ENCODE measurements at regions not wholly inside any gene's neighbourhood (a gene's known extent, or its start where the extent isn't known, plus 50 kb on each side); places are given as distances from the start of the nearest gene placed in this dataset.

DNA sequence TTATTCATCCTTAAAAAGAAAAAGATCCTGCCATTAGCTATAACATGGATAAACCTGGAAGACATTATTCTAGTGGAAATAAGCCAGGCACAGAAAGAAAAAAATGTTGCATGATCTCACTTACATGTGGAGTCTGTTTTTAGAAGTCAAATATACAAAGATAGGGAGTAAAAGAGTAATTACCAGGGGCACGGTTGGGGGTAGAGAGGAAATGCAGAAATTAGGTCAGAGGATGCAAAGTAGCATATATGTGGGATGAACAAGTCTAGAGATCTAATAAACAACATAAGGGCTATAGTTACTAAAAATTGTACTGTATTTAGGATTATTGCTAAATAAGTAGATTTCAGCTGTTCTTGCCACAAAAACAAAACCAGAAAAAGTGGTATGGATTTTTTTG, 61.4 kb upstream of the CD53 start:
- no peak for TF ChIP-seq ZNF274 (IDR thresholded peaks at IDR 0.05; ENCODE audit: low read depth, low read length)
- no peak for TF ChIP-seq YY1 (IDR thresholded peaks at IDR 0.05; ENCODE audit: insufficient read depth, insufficient read length)
- no peak for TF ChIP-seq SUZ12 (IDR thresholded peaks at IDR 0.05; ENCODE audit: extremely low read depth, insufficient read depth, insufficient read length)

All from NT2/D1 (cell line).